ENCODE measurements at regions not wholly inside any gene's neighbourhood (a gene's known extent, or its start where the extent isn't known, plus 50 kb on each side); places are given as distances from the start of the nearest gene placed in this dataset.
"Not testable (repeated sequence)": the region's sequence is repeated elsewhere in the genome, so short reads cannot be mapped to it uniquely, and the experiment has no call there.

DNA sequence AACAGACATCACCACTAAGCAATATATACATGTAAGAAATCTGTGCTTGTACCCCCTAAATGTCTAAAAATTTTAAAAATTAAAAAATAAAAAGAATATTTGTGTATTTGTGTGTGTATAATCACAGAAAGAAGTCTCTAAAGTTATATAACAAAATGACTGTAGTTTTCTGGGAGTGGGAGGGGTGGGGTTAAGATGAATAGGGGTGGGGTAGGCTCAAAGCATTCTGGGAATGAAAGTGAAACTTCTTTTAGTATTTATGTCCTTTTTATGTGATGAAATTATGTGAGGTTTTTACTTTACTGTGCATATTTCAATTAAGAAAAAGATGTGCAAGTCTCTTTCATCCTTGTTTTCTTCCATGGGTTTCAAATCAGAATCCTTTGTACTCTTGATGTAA lies 65.3 kb downstream of the FASLG start:
- no peaks in the 10 kb centered on the region for H3K36me3 Mint-ChIP-seq (ENCODE audit: unreplicated experiment)
- no peaks in the 10 kb centered on the region for H3K27me3 Mint-ChIP-seq (ENCODE audit: unreplicated experiment)
- H3K27ac Mint-ChIP-seq (ENCODE audit: unreplicated experiment): no peak overlapping the region
- H3K9me3 Mint-ChIP-seq (ENCODE audit: unreplicated experiment): peaks cover 9% of the 10 kb centered on the region
- TF ChIP-seq, protein P1, sequence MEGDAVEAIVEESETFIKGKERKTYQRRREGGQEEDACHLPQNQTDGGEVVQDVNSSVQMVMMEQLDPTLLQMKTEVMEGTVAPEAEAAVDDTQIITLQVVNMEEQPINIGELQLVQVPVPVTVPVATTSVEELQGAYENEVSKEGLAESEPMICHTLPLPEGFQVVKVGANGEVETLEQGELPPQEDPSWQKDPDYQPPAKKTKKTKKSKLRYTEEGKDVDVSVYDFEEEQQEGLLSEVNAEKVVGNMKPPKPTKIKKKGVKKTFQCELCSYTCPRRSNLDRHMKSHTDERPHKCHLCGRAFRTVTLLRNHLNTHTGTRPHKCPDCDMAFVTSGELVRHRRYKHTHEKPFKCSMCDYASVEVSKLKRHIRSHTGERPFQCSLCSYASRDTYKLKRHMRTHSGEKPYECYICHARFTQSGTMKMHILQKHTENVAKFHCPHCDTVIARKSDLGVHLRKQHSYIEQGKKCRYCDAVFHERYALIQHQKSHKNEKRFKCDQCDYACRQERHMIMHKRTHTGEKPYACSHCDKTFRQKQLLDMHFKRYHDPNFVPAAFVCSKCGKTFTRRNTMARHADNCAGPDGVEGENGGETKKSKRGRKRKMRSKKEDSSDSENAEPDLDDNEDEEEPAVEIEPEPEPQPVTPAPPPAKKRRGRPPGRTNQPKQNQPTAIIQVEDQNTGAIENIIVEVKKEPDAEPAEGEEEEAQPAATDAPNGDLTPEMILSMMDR (IDR thresholded peaks at IDR 0.05): no peak
- no peak for DNase-seq (ENCODE audit: extremely low spot score, unreplicated experiment)
- H3K4me1 Mint-ChIP-seq (ENCODE audit: unreplicated experiment): peaks cover 14% of the 10 kb centered on the region
- no peak overlapping the region for H3K4me3 Mint-ChIP-seq (ENCODE audit: unreplicated experiment)

DNA sequence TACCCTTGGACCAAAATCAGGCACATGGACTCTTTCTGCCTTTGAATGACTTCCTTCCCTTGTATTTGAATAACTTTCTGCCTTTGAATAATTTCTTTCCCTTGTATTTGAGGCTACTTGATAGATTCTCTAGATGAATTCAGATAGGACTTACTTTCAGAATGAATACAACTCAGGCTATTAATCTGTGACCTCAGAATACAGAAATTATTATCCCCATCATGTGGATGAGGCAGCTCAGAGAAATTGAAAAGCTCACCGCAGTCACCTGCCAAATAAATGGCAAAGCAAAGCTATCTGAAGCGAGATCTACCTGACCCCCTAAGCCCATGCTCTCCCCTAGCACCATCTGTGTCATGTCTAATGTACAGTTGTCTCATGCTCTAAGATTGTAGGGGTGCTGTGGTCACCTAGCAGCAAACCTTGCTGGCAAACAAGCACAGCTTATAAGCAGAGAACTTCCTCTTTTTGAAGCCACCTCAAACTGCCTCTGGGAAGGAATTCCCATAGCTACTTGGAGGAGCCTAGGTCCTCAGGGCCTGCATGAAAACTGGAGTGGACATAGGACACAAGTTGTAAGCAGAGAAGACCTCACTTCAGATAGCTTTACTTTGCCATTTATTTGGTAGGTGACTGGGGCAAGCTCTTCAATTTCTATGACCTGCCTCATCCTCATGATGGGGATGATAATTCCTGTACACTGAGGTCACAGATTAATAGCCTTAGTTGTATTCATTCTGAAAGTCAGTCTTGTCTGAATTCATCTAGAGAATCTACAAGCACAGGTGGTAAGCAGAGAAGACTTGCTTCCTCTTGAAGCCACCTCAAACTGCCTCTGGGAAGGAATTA lies 66.1 kb downstream of the FASLG start:
- Mint-ChIP-seq H3K27me3 (ENCODE audit: unreplicated experiment) (no peaks in the 10 kb centered on the region), H3K27ac (ENCODE audit: unreplicated experiment) (no peak overlapping the region), H3K9me3 (ENCODE audit: unreplicated experiment) (peaks cover 10% of the 10 kb centered on the region), H3K4me1 (ENCODE audit: unreplicated experiment) (peaks cover 7% of the 10 kb centered on the region), H3K4me3 (ENCODE audit: unreplicated experiment) (no peak overlapping the region), H3K36me3 (ENCODE audit: unreplicated experiment) (no peaks in the 10 kb centered on the region)
- no peak for DNase-seq (ENCODE audit: extremely low spot score, unreplicated experiment)
- TF ChIP-seq, protein P1 (IDR thresholded peaks at IDR 0.05): no peak

DNA sequence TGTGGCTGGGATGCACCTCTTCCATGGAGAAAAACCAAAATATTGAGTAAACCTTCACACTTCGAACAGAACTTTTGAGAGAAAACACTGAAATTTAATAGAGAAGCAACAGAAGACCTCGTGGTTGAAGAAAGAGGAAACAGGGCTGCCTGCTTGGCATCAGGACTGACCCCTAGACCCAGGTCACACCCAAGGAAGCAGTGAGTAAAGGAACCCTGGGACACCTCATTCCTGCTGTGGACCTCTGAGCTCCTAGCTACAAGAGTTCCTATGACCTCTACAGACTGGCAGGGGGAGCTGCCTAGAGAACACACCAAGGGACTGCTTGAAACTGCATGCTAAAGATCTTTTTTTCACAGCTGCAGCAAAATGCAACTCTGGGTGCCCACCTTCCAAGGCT lies 67.8 kb downstream of the FASLG start:
- Mint-ChIP-seq H3K36me3 (ENCODE audit: unreplicated experiment) (no peaks in the 10 kb centered on the region), H3K4me1 (ENCODE audit: unreplicated experiment) (peaks cover 7% of the 10 kb centered on the region), H3K4me3 (ENCODE audit: unreplicated experiment) (no peak overlapping the region), H3K9me3 (ENCODE audit: unreplicated experiment) (peaks cover 14% of the 10 kb centered on the region), H3K27me3 (ENCODE audit: unreplicated experiment) (peaks cover 10% of the 10 kb centered on the region), H3K27ac (ENCODE audit: unreplicated experiment) (no peak overlapping the region)
- DNase-seq (ENCODE audit: extremely low spot score, unreplicated experiment): no peak
- TF ChIP-seq, protein P1 (IDR thresholded peaks at IDR 0.05): no peak

DNA sequence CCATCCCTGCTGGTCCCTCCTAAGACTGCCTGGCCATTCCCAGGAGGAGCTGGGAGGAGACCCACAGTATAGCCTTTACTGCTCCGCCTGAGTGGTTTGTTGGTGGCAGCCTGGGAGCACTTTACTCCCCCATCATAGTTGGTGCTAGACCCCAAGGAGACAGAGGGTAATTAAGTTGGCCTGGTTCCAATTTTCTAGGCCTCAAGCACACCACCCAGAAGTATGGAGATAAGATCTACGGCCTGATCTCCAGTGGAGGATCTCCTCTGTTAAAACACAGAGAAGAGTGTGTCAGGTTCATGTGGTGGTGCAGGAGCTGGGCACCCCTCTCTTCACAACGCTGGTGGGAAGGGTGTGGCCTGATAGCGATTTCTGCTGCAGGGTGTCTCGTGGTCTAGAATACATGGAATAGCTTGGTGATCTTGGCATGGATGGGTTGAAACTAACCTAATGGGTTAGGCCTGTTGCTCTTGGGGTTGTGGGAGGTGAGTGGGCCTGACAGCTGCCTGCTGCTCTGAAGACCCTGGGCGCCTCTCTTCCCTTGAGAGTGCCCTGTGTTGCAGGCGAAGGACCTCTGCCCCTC lies 68.5 kb downstream of the FASLG start:
- TF ChIP-seq, protein P1 (IDR thresholded peaks at IDR 0.05): no peak
- no peaks in the 10 kb centered on the region for H3K36me3 Mint-ChIP-seq (ENCODE audit: unreplicated experiment)
- no peak overlapping the region for H3K4me3 Mint-ChIP-seq (ENCODE audit: unreplicated experiment)
- peaks cover 14% of the 10 kb centered on the region for H3K9me3 Mint-ChIP-seq (ENCODE audit: unreplicated experiment)
- DNase-seq (ENCODE audit: extremely low spot score, unreplicated experiment): no peak
- H3K27ac Mint-ChIP-seq (ENCODE audit: unreplicated experiment): no peak overlapping the region
- H3K4me1 Mint-ChIP-seq (ENCODE audit: unreplicated experiment): peaks cover 7% of the 10 kb centered on the region
- peaks cover 12% of the 10 kb centered on the region for H3K27me3 Mint-ChIP-seq (ENCODE audit: unreplicated experiment)

DNA sequence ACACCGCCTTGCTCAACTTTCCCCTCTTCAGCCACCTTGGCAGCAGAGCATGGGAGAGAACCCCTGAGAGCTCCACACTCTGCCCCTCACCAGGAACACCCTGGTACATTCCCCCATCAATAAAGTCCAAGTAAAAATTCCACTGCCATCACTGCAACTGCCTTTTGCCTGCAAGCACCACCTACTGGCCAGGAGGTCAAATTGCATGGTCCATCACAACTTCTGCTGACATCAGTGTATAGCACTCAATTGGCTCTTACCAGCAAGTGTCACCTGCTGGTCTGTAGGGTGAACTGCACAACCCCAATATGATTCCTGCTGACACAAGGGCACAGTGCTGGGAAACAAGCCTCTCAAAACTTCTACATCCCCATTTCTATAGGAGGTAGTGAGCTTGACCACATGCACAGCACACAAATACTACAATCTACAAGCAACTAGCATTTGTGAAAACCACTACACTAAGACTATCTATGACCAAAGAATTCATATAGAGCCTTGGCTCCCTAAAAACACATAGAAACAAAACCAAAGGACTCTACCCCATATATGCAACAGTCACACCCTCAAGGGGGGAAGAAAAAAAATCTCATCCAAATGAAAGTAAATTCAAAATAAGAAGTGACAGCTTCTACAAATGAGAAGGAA lies 69.2 kb downstream of the FASLG start:
- no peak overlapping the region for H3K27ac Mint-ChIP-seq (ENCODE audit: unreplicated experiment)
- no peaks in the 10 kb centered on the region for H3K36me3 Mint-ChIP-seq (ENCODE audit: unreplicated experiment)
- H3K4me3 Mint-ChIP-seq (ENCODE audit: unreplicated experiment): no peak overlapping the region
- peaks cover 14% of the 10 kb centered on the region for H3K9me3 Mint-ChIP-seq (ENCODE audit: unreplicated experiment)
- H3K4me1 Mint-ChIP-seq (ENCODE audit: unreplicated experiment): peaks cover 7% of the 10 kb centered on the region
- TF ChIP-seq, protein P1 (IDR thresholded peaks at IDR 0.05): peak; percentile 35
- peaks cover 18% of the 10 kb centered on the region for H3K27me3 Mint-ChIP-seq (ENCODE audit: unreplicated experiment)
- DNase-seq (ENCODE audit: extremely low spot score, unreplicated experiment): no peak

DNA sequence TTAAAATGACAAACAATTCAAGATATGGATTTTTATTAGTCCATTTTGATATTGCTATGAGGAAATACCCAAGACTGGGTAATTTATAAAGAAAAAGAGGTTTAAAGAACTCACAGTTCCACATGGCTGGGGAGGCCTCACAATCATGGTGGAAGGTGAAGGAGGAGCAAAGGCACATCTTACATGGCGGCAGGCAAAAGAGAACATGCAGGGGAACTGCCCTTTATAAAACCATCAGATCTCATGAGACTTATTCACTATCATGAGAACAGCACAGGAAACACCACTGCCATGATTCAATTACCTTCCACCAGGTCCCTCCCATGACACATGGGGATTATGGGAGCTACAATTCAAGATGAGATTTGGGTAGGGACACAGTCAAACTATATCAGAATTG lies 69.8 kb downstream of the FASLG start:
- DNase-seq (ENCODE audit: extremely low spot score, unreplicated experiment); H3K27ac Mint-ChIP-seq (ENCODE audit: unreplicated experiment); H3K4me3 Mint-ChIP-seq (ENCODE audit: unreplicated experiment); H3K4me1 Mint-ChIP-seq (ENCODE audit: unreplicated experiment); H3K36me3 Mint-ChIP-seq (ENCODE audit: unreplicated experiment): not testable (repeated sequence)
- Mint-ChIP-seq H3K9me3 (ENCODE audit: unreplicated experiment) (peaks cover 14% of the 10 kb centered on the region), H3K27me3 (ENCODE audit: unreplicated experiment) (peaks cover 18% of the 10 kb centered on the region)
